OCI-LY7 (cell line): ENCODE measurements at regions not wholly inside any gene's neighbourhood (a gene's known extent, or its start where the extent isn't known, plus 50 kb on each side); places are given as distances from the start of the nearest gene placed in this dataset.

Experiments used
- BruUV-seq: library from RNA; stranded (reverse); fragments of 400-500 nt; replicated peaks from 2 replicates; lab custom pipeline; 2021; lab: Mats Ljungman, UMichigan
- CTCF ChIA-PET: fragments of 300-600 bp; sonication (Branson Sonifier 250); formaldehyde crosslinking; loops from one replicate; lab custom pipeline; 2022; ENCODE audit warnings: antibody characterized with exemption; ENCODE audit not compliant: unreplicated experiment; lab: Charles Lee
- POLR2A ChIA-PET: fragments of 300-600 bp; sonication (Branson Sonifier 250); formaldehyde crosslinking; loops from one replicate; lab custom pipeline; 2022; ENCODE audit warnings: antibody characterized with exemption; lab: Charles Lee
- DNase-seq: peaks from one replicate; pipeline ENCODE4 v3.0.0-alpha.2; 2015; ENCODE audit warnings: low spot score
- H2AFZ ChIP-seq: fragments of 200-600 bp; sonication (generic), shearing (Covaris generic); 2 replicates; pipeline ENCODE4 v1.6.1; 2014; ENCODE audit warnings: mild to moderate bottlenecking, antibody characterized with exemption, low read length, moderate library complexity
- H3K27ac ChIP-seq: fragments of 200-600 bp; sonication (generic); 2 replicates; pipeline ENCODE4 v1.5.1; 2014; ENCODE audit warnings: mixed run types, low read depth, mild to moderate bottlenecking, moderate library complexity, low read length, inconsistent platforms; ENCODE audit not compliant: poor library complexity, severe bottlenecking
- H3K36me3 ChIP-seq: fragments of 200-600 bp; sonication (generic); 2 replicates; pipeline ENCODE4 v1.6.1; 2014; ENCODE audit warnings: mild to moderate bottlenecking, antibody characterized with exemption, low read length, moderate library complexity, mixed read lengths; ENCODE audit not compliant: insufficient read depth
- H3K4me1 ChIP-seq: fragments of 200-600 bp; sonication (generic); 2 replicates; pipeline ENCODE4 v1.5.1; 2014; ENCODE audit warnings: mild to moderate bottlenecking, low read length; ENCODE audit not compliant: insufficient read depth, poor library complexity, severe bottlenecking
- H3K4me2 ChIP-seq: fragments of 200-600 bp; sonication (generic); 2 replicates; pipeline ENCODE4 v1.6.1; 2014; ENCODE audit warnings: mild to moderate bottlenecking, low read length
- H3K4me3 ChIP-seq: fragments of 200-600 bp; sonication (generic); 2 replicates; pipeline ENCODE4 v1.5.1; 2014; ENCODE audit warnings: mild to moderate bottlenecking, low read depth, low read length; ENCODE audit not compliant: poor library complexity, severe bottlenecking
- H3K79me2 ChIP-seq: fragments of 200-600 bp; sonication (generic); 2 replicates; pipeline ENCODE4 v1.6.1; 2016; ENCODE audit warnings: low read depth, mild to moderate bottlenecking, low read length, moderate library complexity, mixed read lengths; ENCODE audit not compliant: insufficient read depth
- H3K9me2 ChIP-seq: fragments of 200-600 bp; sonication (generic); 2 replicates; pipeline ENCODE4 v1.6.1; 2016; ENCODE audit warnings: mild to moderate bottlenecking, low read length, mixed read lengths; ENCODE audit not compliant: insufficient read depth
- H3K9me3 ChIP-seq: fragments of 200-600 bp; sonication (generic); 2 replicates; pipeline ENCODE4 v1.6.1; 2014; ENCODE audit warnings: mild to moderate bottlenecking, mixed run types, low read length, mixed read lengths
- H4K20me1 ChIP-seq: fragments of 200-600 bp; sonication (generic); 2 replicates; pipeline ENCODE4 v1.6.1; 2014; ENCODE audit warnings: mild to moderate bottlenecking, antibody characterized with exemption, low read length, moderate library complexity, mixed read lengths; ENCODE audit not compliant: insufficient read depth
- EZH2phosphoT487 ChIP-seq: fragments of 200-600 bp; sonication (generic); IDR thresholded peaks from 2 replicates; pipeline ENCODE4 v1.6.1; 2018; ENCODE audit warnings: low read depth, borderline replicate concordance, mild to moderate bottlenecking, mixed run types, antibody characterized with exemption, low read length, moderate library complexity, mixed read lengths
- intact Hi-C: fragments of 100-400 bp; cut with micrococcal nuclease; formaldehyde crosslinking; loops from one replicate; pipeline ENCODE4 v1.10.0; 2022; ENCODE audit not compliant: unreplicated experiment
- TF ChIP-seq, protein P1 (sequence below): fragments of 200-600 bp; sonication (generic); conservative IDR thresholded peaks from 2 replicates; pipeline ENCODE4 v1.5.1; 2014; ENCODE audit warnings: mild to moderate bottlenecking, antibody characterized with exemption, low read length, moderate library complexity, mixed read lengths

DNA sequence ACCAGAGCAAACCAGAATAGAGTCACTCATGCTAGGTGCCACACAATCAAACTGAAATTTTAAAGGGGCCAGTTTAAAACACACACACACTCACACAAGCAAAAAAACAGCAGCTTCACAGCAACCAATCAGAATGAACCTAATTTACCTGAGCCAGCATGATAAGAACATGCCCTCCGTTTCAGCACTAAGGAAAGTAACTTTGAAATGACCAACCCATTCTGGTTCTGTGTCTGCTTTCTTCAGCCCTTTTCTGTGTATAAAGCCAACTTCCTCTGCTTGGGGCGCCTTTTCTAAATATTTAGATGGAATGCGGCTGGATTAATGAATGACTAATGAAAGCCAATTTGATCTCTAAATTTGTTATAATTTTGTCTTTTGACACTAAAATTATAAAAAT is 629.1 kb downstream of the ZEB2 start:
- intact Hi-C loops, result no loop called here
- H3K4me2 ChIP-seq, result no peak overlapping the region
- ChIA-PET POLR2A (no interaction called here), CTCF (no interaction called here)
- H3K36me3 ChIP-seq, result no peaks in the 10 kb centered on the region
- H3K4me3 ChIP-seq, result no peak overlapping the region
- no peaks in the 10 kb centered on the region for H3K9me2 ChIP-seq
- H3K9me3 ChIP-seq, result no peaks in the 10 kb centered on the region
- no peak for TF ChIP-seq EZH2phosphoT487
- TF ChIP-seq, protein P1, sequence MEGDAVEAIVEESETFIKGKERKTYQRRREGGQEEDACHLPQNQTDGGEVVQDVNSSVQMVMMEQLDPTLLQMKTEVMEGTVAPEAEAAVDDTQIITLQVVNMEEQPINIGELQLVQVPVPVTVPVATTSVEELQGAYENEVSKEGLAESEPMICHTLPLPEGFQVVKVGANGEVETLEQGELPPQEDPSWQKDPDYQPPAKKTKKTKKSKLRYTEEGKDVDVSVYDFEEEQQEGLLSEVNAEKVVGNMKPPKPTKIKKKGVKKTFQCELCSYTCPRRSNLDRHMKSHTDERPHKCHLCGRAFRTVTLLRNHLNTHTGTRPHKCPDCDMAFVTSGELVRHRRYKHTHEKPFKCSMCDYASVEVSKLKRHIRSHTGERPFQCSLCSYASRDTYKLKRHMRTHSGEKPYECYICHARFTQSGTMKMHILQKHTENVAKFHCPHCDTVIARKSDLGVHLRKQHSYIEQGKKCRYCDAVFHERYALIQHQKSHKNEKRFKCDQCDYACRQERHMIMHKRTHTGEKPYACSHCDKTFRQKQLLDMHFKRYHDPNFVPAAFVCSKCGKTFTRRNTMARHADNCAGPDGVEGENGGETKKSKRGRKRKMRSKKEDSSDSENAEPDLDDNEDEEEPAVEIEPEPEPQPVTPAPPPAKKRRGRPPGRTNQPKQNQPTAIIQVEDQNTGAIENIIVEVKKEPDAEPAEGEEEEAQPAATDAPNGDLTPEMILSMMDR, result no peak
- DNase-seq, result no peak
- no peak overlapping the region for H2AFZ ChIP-seq
- H3K79me2 ChIP-seq, result no peaks in the 10 kb centered on the region
- no peak overlapping the region for H3K27ac ChIP-seq
- no peaks in the 10 kb centered on the region for H3K4me1 ChIP-seq
- BruUV-seq, result no TSS peak
- no peaks in the 10 kb centered on the region for H4K20me1 ChIP-seq

- Histone ChIP-seq H3K27ac (no peak overlapping the region), H3K4me2 (no peak overlapping the region), H3K79me2 (no peaks in the 10 kb centered on the region), H3K4me3 (no peak overlapping the region), H4K20me1 (no peaks in the 10 kb centered on the region), H3K4me1 (no peaks in the 10 kb centered on the region), H3K9me2 (no peaks in the 10 kb centered on the region), H3K36me3 (no peaks in the 10 kb centered on the region), H3K9me3 (no peaks in the 10 kb centered on the region), H2AFZ (no peak overlapping the region)
- no TSS peak for BruUV-seq
- TF ChIP-seq, protein P1, result no peak
- TF ChIP-seq EZH2phosphoT487, result no peak
- intact Hi-C loops, result no loop called here
- no peak for DNase-seq
- ChIA-PET POLR2A (no interaction called here), CTCF (no interaction called here)
Observed at GRCh38 chr2:143889216-143889615, 630.7 kb downstream of the ZEB2 start.

DNA sequence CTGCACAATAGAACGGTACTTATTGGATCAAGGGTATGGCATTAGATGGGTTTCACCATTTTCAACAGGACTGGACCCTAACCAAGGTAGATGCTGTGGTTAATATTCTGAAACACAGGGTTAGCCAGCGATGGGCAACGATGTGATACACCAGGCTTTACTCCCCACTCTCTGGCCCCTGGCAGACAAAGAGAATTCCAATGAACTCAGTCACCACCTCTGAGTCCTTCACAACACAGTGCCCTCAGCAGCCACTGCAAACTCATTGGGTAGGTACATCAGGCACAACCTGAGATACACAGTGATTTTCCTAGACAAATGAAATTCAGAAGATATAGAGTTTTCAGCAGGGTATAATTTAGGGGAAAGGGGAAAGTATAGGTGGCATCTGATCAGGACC is 634.5 kb downstream of the ZEB2 start:
- H3K9me2 ChIP-seq, result no peaks in the 10 kb centered on the region
- H2AFZ ChIP-seq, result no peak overlapping the region
- CTCF ChIA-PET, result no interaction called here
- no peaks in the 10 kb centered on the region for H4K20me1 ChIP-seq
- H3K9me3 ChIP-seq, result no peaks in the 10 kb centered on the region
- intact Hi-C loops, result no loop called here
- no peaks in the 10 kb centered on the region for H3K36me3 ChIP-seq
- H3K27ac ChIP-seq, result no peak overlapping the region
- POLR2A ChIA-PET, result no interaction called here
- DNase-seq, result no peak
- H3K4me3 ChIP-seq, result no peak overlapping the region
- no peaks in the 10 kb centered on the region for H3K79me2 ChIP-seq
- no peak for TF ChIP-seq EZH2phosphoT487
- TF ChIP-seq, protein P1, result no peak
- H3K4me2 ChIP-seq, result no peak overlapping the region
- no TSS peak for BruUV-seq
- no peaks in the 10 kb centered on the region for H3K4me1 ChIP-seq
